ENCODE measurements at regions not wholly inside any gene's neighbourhood (a gene's known extent, or its start where the extent isn't known, plus 50 kb on each side); places are given as distances from the start of the nearest gene placed in this dataset.
"Not testable (repeated sequence)": the region's sequence is repeated elsewhere in the genome, so short reads cannot be mapped to it uniquely, and the experiment has no call there.

DNA sequence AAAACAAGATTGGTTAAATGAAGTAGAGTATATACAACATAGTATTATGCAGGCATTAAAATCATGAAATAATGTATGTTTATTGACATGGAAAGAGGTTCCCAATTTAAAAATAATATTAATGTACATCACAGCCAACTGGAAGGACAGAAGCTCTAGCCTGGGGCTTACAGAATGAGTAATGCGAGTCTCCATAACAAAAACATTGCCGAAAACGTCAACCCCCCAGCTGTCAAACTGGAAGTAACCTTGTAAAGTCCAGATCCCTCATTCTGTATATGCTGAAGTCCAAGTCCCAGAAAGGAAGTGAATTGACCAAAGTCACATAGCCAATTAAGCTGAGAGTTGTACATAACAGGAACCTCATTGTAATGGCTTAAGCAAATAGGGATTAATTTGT lies 128.7 kb upstream of the ECI2 start:
- H3K4me3 ChIP-seq (ENCODE audit: low read depth, low read length), result no peak overlapping the region
- TF ChIP-seq, protein P1, sequence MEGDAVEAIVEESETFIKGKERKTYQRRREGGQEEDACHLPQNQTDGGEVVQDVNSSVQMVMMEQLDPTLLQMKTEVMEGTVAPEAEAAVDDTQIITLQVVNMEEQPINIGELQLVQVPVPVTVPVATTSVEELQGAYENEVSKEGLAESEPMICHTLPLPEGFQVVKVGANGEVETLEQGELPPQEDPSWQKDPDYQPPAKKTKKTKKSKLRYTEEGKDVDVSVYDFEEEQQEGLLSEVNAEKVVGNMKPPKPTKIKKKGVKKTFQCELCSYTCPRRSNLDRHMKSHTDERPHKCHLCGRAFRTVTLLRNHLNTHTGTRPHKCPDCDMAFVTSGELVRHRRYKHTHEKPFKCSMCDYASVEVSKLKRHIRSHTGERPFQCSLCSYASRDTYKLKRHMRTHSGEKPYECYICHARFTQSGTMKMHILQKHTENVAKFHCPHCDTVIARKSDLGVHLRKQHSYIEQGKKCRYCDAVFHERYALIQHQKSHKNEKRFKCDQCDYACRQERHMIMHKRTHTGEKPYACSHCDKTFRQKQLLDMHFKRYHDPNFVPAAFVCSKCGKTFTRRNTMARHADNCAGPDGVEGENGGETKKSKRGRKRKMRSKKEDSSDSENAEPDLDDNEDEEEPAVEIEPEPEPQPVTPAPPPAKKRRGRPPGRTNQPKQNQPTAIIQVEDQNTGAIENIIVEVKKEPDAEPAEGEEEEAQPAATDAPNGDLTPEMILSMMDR (IDR thresholded peaks at IDR 0.05; ENCODE audit: low read depth, low read length, missing control alignments), result no peak
- no peak for DNase-seq (ENCODE audit: low read depth)

DNA sequence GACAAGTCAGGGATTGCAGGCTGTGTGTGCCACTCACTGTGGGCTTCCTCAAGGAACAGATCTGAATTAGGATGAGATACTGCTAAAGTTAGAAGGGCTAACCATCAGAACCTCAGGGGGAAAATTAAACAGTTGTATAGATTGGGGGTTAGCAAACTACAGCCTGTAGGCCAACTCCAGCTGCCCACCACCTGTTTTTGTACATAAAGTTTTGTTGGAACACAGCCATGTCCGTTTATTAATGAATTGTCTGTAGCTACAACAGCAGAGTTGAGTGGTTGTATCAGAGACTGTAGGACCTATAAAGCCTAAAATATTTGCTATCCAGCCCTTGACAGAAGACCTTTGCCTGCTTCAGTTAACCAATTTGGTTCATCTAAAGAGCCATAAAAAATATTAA lies 127.2 kb upstream of the ECI2 start:
- TF ChIP-seq, protein P1 (IDR thresholded peaks at IDR 0.05; ENCODE audit: low read depth, low read length, missing control alignments), result no peak
- no peak overlapping the region for H3K4me3 ChIP-seq (ENCODE audit: low read depth, low read length)

DNA sequence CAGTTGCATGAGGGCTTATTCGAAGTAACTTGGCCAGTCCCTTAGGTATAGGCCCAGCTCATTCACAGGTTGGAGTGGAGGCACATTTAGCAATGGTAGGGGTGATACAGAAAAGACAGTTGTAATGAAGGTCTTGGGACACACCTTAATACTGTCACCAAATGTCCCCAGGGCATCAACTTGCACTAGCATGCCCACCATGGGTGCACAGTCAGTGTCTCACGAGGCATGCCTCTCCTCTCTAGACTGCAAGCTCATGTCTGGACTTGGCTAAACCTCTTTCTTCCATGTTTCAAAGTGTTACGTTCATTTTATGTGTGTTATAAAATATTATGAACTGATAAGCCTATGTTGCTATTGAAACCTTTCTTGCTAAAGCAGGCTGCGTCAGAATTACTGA lies 124.0 kb upstream of the ECI2 start:
- no peak for DNase-seq (ENCODE audit: low read depth)
- H3K4me3 ChIP-seq (ENCODE audit: low read depth, low read length), result no peak overlapping the region
- TF ChIP-seq, protein P1 (IDR thresholded peaks at IDR 0.05; ENCODE audit: low read depth, low read length, missing control alignments), result no peak

More for the DNA sequence above, 127.2 kb upstream of the ECI2 start:
- DNase-seq (ENCODE audit: low read depth), result no peak

DNA sequence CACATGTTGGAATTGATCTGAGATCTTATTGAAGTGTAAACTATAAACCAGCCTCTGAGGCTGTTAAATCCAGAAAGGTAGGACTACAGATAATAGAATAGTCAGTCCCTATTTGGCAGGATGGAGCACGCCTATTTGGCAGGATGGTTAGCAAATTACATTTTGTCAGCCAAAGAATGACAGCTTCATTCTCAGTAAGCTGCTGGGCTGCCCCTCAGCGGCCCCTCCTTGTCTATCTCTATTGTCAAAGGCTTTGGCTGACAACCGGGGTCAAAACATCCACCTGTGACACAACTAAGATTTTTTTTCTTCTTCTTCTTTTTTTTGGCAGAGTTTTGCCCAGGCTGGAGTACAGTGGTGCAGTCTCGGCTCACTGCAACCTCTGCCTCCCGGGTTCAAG lies 123.4 kb upstream of the ECI2 start:
- DNase-seq (ENCODE audit: low read depth), result no peak
- TF ChIP-seq, protein P1 (IDR thresholded peaks at IDR 0.05; ENCODE audit: low read depth, low read length, missing control alignments), result no peak
- H3K4me3 ChIP-seq (ENCODE audit: low read depth, low read length), result no peak overlapping the region

DNA sequence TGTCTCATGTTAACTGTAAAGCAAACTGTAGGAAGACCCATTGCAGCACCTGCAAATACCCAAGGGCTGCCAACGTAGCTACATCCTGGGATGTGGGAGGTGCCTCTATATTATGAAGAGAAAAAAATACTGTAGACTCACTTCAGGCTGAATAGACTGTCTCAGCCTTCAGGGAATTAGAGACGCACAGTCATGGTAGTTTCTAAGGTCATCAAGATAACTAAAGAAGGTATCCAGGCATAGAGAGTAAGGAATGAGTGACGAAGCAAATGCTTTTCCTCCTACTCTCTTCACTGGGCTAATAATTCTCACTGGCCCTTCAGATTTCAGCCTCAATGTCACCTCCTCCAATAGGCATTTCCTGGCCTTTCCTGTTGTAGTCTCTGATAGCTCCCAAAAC lies 121.6 kb upstream of the ECI2 start:
- TF ChIP-seq, protein P1 (IDR thresholded peaks at IDR 0.05; ENCODE audit: low read depth, low read length, missing control alignments), result no peak
- H3K4me3 ChIP-seq (ENCODE audit: low read depth, low read length), result no peak overlapping the region
- no peak for DNase-seq (ENCODE audit: low read depth)

DNA sequence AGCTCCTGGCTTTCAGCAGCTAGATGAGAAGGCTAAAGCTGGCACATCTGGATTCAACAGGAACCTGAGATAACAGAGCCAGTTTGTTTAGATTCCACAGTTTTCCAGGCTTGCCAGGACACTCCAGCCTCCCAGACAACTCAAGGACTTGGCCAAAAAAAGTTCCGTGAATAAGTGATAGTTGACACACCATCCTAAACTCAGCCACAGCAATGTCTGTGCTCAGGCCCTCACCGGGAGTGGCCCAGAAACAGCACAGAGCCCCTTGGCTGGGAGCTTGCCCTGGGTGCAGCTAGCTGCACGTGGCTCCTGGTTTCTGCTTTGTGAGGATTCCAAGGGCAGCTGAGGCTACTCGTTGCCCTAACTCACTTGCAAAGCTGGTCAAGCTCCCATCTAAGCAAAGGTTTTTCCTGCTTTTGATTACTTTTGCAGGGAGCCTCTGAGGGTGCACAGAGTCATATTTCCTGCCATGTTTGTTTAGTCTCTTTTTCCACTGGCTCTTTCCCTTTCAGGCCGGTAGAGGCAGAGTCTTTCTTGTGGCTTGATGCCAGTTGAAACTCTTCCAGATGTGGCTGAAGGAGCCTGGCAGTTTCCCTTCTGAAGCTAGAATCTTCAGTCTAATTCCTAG lies 118.3 kb upstream of the ECI2 start:
- TF ChIP-seq, protein P1 (IDR thresholded peaks at IDR 0.05; ENCODE audit: low read depth, low read length, missing control alignments), result no peak
- H3K4me3 ChIP-seq (ENCODE audit: low read depth, low read length), result no peak overlapping the region
- DNase-seq (ENCODE audit: low read depth), result no peak

DNA sequence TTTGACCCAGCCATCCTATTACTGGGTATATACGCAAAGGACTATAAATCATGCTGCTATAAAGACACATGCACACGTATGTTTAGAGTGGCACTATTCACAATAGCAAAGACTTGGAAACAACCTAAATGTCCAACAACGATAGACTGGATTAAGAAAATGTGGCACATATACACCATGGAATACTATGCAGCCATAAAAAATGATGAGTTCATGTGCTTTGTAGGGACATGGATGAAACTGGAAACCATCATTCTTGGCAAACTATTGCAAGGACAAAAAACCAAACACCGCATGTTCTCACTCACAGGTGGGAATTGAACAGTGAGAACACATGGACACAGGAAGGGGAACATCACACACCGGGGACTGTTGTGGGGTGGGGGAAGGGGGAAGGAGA lies 117.1 kb upstream of the ECI2 start:
- DNase-seq (ENCODE audit: low read depth); H3K4me3 ChIP-seq (ENCODE audit: low read depth, low read length): not testable (repeated sequence)
